ENCODE measurements at regions not wholly inside any gene's neighbourhood (a gene's known extent, or its start where the extent isn't known, plus 50 kb on each side); places are given as distances from the start of the nearest gene placed in this dataset.

DNA sequence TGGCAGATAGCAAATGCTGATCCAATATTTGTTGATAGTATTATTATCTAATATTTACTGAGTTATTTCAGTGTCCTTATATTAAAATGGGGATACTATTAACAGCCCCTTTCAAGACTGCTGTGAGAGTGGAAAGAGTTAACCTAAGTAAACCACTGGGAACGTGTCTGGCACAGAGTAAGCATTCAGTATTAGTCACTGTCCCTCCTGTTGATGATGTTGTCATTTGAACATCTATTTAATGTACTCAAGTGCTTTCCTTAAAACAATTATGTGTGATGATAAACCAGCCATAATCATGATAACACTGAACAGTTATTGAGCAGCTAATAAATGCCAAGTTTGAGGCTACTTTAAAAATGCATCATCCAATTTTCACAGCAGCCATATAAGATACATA, 135.7 kb upstream of the XYLT1 start:
- no peak for TF ChIP-seq EP300 (IDR thresholded peaks at IDR 0.05; ENCODE audit: borderline replicate concordance)
- TF ChIP-seq FOXM1 (IDR thresholded peaks at IDR 0.05; ENCODE audit: borderline replicate concordance, low read depth) = no peak
- TF ChIP-seq CEBPB (IDR thresholded peaks at IDR 0.05) = no peak

All from Ishikawa (cell line).